ENCODE measurements at regions not wholly inside any gene's neighbourhood (a gene's known extent, or its start where the extent isn't known, plus 50 kb on each side); places are given as distances from the start of the nearest gene placed in this dataset.

DNA sequence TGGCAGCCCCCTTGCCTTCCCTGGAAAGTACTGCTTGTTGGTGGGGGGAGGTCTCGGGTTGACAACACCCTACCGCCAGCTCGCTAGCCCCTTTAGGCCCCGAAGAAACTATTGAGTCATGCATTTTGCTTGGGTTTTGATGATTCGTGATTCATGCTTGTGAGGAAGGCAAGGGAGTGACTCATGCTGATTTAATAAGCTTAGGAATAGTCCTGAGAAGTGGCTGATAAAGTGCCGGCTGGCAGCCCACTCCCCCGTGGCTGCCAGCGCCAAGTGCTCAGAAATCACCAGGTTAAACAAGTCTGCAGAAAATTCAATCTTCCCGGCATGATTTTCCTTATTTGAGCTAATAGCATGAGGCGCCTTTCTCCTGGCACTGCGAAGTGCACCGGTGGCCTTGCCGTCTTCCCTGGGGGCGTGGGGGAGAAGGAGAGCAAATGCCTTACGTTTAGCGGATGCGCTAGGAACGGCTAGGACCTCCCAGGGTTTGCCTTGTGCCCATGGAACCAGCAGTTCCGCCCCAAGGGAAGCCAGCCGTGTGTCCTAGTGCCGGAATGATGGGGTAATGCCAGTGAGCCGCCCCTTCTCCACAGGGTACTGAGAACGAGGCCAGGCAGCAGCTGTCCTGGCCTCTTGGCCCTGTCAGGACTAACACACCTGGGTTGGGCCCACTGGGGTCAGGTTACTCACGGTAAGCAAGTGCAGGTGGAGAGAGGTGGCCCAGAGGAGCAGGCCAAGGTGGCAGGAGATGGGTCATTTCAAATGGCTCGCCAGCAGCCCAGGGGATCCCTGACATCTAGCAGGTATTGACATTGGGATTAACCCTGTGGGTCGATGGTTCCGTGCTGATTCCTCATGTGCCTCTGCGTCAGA, 151.9 kb downstream of the MACROH2A1 start:
- no peak for DNase-seq

DNA sequence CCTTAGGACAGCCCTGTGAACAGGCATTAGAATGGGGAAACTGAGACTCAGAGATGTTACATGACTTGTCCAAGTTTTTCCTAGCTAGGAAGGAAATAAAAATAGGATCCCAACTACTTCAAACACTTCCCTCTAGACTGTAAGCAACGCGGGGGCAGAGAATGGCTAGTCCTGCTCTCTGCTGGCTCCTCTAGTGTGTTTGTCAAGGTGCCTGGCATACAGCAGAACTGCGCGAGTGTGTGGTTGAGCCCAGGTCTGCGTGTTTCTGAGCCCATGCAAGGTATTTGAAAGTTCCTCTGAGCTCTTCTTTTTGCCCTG, 152.5 kb downstream of the MACROH2A1 start:
- no peak for DNase-seq

DNA sequence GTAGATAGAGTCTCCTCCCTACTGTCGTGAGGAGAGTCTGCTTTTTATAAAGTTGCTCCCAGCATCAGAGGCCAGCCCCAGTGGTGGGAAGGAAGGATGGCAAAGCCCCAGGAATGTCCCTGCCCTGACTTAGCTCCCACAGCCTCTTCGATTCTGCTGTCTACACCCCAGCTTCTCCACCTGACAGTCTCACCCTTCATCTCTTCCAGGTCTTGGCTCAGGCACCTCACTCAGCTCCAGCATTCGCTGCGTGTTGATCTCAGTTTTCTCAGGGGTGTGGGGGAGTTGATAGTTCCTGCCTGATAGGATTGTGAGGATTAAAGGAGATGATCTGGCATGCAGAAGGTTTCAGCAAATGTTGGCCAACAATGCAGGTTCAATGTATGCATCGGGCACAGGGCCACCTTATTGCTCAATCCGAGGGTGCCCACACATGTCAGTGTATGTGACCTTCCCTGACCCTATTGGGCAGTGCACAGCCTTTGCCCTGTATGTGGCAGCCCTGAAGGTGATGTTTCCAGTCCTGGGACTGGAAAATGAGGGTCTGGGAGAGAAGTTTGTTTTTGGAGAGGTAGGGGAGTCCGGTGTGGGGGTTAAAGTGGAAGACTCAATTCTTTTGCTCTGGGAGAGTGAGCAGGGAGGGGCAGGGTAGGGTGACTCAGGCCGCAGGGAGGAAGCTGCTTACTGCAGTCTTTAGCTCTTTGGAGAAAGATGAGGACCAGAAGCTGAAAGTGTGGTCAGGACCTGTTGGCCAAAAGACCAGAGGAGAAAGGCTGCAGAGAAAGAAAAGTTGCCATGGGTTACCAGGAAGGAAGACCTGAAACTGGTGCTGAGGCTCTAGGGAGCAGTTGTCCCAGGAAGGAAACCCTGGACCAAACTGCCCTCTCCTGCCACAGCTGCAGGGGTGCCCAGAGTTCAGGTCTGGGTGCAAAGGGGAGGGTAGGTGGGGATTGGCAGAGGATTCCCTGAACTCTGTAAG, 153.2 kb downstream of the MACROH2A1 start:
- no peak for DNase-seq

DNA sequence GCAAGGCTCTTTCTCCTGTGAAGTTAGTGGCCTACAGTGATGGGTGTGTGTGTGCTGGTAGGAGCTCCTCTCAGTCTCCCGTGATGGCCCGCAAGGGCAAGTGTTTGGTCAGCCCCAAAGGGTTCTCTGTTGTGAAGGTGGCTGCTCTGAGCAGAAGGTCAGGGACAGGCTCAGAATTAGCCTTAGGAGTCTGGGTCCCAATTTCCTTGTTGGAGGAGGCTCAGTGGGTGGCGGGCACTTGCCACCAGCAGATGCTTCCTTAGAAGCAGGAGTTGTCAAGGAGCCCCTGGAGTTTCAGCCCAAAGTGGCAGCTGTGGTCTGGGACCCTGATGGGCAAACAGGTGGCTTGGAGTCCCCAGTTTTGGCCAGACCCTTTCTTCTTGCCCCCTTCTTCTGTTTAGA, 154.4 kb downstream of the MACROH2A1 start:
- no peak for DNase-seq

DNA sequence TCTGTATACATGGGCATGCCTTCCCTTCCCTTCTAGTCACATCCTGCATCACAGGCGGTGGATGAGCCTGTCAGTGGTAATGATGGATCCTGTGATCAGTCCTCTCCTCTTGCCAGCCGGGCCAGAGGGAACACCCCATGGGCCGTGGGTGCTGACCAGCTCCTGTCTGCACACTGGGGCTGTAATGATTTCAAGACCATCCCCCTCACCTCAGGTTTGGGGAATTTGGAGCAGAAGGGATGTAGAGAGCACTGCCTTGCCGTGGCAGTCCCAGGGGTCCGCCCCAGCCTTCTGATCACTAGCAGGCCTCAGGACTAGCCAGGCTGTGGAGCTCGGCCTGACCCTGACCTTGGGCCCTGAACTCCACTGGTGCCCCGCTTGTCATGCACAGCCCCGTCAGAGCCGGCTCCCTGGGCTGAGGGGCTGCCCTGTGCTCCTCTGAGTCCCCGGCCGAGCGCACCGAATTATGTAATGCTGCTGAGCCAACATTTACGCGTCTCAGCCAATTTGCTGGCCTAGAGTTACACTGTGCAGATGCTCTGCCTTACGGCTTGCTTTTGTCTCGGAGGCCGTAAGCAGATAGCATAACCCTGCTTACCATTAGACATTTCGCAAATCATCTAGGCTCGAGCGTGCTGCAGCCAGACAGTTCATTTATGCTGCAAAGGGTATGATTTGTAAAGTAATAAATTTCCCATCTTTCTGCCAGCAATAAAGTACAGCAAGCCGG, 155.3 kb downstream of the MACROH2A1 start:
- DNase-seq: no peak

DNA sequence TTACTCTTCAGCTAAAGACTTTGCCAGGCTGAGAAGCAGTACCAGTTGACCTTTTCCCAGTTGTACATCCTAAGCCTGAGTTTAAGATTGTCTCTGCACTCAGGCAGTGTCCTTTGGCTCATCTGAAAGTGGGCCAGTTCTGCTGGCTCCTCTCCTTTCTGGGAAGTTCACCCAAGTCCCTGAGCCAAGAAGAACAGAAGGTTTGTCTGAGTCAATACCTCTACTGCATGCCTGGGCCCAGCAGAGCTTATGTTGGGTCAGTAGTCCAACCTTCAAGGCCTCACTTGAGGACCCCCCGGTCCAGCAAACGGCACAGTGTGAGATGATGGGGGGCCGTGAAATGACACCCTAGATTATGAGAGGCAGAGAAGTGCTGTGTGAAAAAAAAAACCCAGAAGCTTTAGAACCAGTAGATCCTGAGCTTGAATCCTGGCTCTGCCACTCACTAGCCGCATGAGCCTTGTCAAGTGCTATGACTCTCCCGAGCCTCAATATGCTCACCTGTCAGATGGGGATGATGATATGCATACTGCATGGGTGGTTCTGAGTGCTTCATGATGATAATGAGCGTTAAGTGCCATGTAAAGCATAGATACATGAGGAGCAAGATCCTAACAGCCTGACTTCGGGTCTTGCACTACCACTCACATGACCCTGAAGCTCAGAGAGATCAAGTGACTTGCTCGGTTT, 156.0 kb downstream of the MACROH2A1 start:
- DNase-seq: no peak

DNA sequence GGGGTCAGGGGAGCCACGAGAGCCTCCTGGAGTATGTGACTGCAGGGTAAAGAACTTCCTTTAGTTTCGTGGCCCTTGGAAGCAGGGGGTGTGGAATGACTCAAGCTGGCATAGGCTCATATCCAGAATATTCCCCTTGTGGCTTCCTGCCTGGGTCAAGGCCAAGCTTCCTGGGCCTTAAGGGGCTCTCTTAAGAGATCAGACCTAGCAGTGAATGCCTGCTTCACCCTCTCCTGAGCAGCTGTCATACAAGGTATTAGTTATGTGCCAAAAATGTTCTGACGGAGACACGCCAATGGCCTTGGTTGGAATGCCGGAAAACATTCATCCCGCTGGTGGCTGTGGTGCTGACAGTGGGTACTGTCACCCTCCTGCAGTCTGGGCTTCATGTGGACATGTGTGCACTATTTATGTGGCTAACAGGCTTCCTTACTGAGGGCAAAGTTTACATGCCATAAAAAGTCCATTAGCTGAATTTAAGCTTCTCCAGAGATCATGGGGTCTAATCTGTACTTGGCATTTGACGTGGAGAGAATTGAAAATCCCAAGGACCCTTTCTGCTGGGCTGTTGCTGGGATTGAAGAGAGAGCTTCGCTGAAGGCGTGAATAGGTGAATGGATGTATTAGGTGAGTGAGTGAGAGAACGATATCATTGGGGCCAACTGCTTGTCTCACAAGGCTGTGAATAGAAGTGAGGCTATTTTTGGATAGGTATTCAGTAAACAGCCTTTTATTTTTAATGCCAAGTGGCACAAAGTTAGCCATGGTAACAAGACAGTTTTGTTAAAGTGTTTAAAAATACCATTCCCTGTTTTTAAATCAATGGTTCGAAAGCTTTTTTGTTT, 156.8 kb downstream of the MACROH2A1 start:
- DNase-seq: no peak

DNA sequence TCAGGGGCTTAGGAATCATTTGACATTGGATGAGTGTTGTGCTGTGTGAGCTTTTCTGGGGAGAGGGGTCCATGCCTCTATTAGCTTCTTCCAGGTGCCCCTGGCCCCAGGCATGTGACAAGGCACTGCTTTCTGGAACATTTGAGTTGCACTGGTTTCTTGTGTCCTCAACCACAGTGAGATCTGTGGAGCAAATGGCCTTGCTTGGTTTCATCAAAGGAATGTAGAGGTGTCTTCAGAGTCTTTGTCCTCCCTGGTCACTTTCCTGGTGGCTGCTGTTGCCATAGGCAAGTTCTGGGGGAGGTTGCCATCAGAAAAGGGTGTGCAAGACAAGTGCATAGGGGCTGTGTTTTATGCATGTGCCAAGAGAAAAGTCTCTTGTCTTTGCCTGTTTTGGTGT, 157.5 kb downstream of the MACROH2A1 start:
- DNase-seq: no peak

DNA sequence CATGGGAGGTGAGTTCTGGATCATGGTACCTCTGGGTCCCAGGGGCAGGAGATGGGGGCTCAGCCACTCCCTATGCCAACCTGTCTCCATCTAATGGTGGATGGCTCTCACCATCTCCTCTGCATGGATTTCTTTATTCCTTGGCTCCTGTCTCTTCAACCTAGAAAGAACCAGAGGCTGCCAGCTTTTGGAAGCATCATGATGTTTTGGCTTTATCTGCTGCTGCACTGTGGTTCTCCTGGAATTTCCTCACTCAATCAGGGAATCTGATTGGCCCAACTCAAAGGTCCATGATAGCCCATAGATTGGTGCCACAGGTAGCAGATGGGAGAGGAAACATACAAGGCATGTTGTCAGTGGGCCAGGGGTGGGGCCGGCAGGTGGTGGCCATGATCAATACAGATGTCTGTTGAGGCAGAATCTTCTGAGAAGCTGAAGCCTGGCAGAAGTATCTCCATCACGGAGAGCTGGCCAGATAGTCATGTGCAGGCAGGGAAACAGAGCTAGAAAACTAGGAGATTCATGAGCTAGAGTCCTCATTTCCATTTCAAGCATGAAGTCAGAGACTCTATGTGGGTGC, 158.2 kb downstream of the MACROH2A1 start:
- DNase-seq: no peak

DNA sequence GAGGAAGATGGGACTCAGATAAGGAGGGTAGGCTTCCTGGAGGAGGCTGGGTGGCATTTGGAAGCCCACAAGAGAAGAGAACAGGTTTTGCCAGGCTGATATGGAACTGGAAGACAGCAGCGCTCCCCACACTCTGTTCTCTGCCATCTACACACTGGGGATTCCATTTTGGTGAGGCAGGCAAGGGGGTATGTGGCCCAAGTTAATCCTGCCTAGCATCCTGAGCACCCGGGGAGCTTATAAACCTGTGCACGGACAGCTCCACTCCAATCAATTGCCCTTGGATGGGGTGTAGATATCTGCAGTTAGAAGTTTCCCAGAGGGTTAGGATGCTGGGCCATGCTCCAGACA, 158.8 kb downstream of the MACROH2A1 start:
- DNase-seq: no peak

DNA sequence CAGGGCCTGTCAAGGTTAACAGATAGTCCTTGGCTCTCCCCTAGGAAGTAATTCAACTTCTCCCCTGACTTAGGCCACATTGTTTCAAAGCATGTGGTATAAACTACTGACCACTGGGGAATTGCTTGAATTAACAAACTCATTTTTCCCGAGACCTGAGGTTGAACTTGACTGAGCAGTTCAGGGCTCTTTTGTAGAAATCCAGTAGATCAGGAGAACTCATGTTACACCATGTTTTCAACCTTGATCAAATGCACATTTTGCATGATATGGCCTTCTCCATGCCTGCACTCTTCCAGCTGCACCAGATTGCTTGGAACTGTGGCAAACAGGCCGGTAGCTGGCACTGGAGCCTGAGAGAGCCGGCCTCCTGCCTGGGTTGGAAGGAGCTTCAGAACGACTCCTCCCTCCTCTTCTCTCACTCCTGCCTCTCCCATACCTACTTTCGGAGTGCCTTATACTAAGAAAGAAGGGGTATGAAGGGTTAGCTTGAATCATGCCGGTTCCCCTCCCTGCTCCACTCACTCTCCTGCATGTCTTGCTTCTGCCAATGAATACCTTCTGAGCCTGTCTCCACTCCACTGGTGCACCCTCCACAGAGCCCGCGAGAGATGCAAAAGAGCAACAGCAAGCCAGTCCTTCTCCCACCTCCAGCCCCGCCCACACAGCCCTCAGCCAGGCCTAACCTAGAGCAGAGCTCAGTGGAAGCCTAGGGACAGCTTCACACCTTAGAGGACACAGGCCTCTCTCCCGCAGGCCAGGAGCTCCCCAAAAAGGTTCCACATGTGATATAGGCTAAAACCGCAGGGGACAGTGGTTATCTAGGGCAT, 159.4 kb downstream of the MACROH2A1 start:
- no peak for DNase-seq

DNA sequence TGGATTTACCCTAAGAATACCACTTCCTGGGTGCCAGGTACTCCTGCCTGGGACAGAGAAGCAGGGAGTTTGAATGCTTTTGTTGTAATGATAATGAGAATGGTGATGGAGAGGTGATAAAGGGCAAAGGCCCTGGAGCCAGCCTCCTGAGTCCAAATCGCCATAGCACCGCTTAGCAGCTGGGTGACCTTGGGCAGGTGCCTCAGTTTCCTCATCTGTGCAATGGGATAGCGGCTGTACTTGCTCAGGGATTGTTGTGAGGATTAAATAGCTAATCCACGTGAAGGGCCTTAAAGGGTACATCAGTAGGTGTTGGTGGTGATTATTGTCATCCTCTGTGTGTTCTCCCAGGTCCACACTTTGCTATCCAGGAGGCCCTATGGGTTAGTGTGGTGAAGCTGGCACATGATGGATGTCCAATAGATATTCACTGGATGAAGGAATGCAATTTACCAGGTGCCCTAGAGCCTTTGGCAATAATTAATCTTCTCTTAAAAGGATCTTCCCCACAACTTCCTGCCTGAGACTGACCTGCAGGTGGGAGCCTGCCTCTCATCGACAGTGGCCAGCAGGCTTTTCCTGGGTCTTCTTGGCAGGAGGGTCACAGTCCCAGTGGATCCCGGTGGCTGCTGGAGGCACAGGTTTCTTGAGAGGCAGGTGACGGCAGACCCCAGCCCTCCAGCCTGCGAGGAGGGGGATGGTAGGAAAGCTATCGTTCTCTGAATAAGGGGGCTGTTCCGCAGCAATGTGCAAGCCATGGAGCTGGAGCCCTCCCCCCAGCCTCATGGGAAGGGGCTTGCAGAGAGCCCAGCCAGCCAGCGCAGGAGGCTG, 160.2 kb downstream of the MACROH2A1 start:
- DNase-seq: no peak

DNA sequence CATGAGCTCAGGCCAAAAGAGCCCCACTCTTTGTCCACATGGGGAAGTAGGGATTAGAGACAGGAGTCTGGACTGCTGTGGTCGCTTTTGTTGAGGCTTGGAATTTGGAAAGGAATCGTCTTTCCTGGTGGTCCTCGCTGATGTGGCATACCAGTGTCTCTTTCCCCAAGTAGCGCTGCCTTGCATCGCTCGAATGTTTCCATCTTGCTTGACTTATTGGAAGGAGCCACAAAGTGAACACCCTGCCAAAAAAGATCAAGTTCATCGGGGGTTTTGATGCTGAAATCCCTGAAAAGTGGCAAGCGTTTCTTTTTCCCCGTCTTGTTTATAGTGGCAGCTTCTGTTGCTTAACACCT, 161.3 kb downstream of the MACROH2A1 start:
- no peak for DNase-seq

DNA sequence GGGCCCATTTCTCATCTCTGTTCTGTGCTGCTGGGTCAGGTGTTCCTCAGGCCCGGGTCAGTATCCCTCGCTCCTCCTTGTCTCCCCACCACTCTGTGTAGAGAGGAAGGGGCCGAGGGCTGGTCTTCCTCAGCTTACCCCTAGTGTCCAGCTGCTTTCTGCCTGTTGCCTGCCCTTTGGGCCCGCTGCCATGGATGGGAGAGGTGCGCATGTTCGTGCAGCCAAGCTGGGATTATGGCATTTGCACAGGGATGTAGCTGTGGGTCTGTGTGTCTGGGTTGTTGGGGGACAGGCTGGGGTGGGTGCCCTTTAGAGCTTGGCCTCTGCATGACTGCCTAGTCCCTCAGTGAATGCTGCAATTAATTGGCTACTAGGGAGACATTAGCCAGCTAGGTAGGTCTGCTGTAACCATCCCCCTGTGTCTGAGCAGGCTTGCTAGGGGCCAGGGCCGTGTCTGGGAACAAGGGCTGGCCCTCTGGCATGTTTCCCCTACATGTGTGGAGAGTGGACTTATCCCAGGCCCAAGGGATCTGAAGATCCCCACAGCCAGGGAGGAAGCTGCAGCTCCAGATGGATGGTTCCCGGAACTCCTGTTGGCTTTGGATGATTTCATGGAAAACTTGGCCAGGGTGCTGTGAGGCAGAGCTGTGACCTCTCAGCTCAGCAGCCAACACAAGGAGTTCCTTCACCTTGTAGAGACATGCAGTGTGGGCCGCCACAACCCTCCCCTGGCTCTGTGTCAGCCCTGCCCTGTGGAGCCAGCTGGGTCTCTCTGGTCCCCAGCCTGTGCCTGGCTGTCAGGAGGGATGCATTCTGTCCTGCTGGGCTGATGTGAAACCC, 161.9 kb downstream of the MACROH2A1 start:
- no peak for DNase-seq

DNA sequence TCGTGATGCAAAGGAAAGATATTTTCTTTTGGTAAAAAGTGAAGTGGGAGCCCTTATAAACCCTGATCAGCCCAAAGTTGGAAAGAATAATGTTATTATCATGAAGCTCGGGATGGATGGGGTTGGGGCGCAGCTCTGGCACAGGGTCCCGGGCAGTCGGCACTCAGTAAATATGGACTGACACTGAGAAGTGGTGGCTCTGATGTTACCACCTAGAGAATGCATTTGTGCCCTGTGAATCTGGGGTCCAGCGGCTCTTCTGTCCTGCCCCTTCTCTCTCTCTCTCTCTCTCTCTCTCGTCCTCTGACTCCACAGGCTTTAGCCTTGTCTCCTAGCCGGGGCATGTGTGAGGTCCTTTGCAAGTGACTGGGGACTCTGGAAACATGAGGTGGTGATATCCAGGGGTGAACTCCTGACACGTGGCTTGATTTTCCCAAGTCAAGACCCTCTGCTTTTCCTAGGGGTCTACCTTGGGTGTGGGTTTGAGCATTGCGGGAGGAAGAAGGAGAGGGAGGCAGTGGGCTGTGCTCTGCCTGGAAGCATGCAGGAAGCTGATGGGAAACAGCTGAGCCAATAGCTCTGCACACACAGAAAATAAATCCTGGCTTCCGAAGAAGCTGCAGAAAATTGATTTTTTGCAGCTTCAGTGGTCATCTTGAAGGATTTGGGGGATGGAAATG, 162.7 kb downstream of the MACROH2A1 start:
- DNase-seq: no peak

DNA sequence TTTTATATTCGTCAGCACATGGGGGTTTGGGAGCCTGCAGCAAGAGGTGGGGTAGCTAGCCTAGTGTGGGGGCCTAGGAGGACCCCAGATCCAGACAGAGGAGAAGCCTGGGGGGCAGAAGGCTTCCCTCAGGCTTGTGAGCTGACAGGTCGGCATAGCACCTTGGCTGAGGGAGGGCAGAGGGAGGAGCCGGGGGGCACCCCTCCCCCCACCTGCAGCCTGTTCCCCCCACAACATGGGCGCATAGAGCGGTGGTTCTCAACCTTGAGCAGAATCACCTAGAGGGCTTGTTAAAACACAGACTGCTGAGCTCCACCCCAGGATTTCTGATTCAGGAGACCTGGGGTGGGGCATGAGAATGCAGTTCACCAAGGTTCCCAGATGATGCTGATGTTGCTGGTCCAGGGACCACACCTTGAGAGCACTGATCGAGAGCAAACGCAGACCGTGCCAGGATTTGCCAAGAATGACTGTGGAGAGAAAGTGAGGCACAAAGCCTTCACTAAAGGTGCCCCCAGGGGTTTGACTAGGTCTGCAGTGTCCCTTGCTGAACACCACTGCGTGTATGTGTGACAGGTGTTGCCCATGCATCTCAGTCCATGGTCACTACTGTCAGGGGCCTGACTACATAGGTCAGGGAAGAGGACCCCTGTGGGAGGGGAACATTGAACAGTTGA, 163.3 kb downstream of the MACROH2A1 start:
- no peak for DNase-seq

DNA sequence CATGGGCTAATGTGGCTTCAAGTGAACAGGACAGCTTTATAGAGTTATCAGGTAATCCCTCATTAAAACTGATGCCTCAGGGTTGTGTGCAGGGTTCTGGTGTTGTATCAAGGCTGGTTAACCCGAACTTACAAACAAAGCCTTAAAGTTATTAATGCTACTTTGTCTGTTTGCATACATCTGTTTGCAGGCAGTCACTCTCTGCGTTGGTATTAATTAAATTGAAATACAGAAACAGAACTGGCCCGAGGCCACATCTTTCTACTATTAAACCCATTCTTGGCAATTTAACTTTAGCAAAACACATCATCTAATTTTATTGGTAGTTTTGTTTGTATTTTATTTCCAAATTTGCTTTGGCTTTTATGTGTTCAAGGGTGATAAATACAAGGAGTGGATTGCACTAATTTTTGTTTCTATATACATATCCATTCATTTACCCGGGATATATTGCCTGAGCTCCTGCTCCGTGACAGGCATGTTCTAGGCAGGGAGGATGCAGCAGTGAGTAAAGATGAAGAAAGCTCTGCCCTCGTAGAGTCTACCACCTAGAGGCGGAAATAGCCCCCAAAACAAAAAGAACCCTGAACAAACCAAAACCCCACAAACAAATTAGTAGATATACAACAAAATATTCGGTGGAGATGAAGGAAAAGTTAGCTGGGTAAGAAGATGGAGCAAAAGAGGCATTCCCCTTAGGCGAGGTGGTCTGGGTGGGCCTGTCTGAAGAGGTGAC, 164.2 kb downstream of the MACROH2A1 start:
- no peak for DNase-seq

Measured in CD4-positive, alpha-beta T cell treated with Interleukin-6 for 4 hours (primary cell).